ENCODE measurements at regions not wholly inside any gene's neighbourhood (a gene's known extent, or its start where the extent isn't known, plus 50 kb on each side); places are given as distances from the start of the nearest gene placed in this dataset.

GRCh38 chr5:67246546-67247268 lies 50.1 kb upstream of the CD180 start:
- H3K9me3 ChIP-seq: no peaks in the 10 kb centered on the region
- peaks cover 10% of the 10 kb centered on the region for H3F3A ChIP-seq (replicated peaks; ENCODE audit: insufficient read depth)
- peaks cover 10 to 49% of the 10 kb centered on the region in 2 experiments for H3K4me1 ChIP-seq (ENCODE audit: control insufficient read depth in 1 of 2, insufficient read depth in 2 of 2, low read depth in 1 of 2, low read length in 1 of 2)
- no peaks in the 10 kb centered on the region for H3K9me2 ChIP-seq
- no peaks in the 10 kb centered on the region for H4K20me1 ChIP-seq (ENCODE audit: insufficient read depth)
- POLR2A ChIA-PET: interaction anchor here (1.0 kb wide), 1 partner anchor 968 kb away, joined by 3 read pairs; no protein-coding TSS in a partner anchor
- CTCF ChIA-PET: interaction anchor here (0.6 to 4.5 kb wide), 62 partner anchors 8 to 1704 kb away, joined by 3 to 80 read pairs (median 4); partner anchors contain the start of gene PIK3R1
- no peak for DNase-seq
- H2AFZ ChIP-seq (ENCODE audit: low read depth): peak overlapping the region; percentile 59; the same call in 1 of the 2 replicates
- no peak overlapping the region for H3K4me2 ChIP-seq
- TF ChIP-seq NRF1 (IDR thresholded peaks at IDR 0.05; ENCODE audit: low read depth, low read length) (no peak), TAF1 (IDR thresholded peaks at IDR 0.05; ENCODE audit: borderline replicate concordance, low read depth, low read length) (no peak), GABPA (IDR thresholded peaks at IDR 0.05; ENCODE audit: low read depth) (no peak), EZH2phosphoT487 (IDR thresholded peaks at IDR 0.05; ENCODE audit: borderline replicate concordance, low read depth) (no peak), EP300 (IDR thresholded peaks at IDR 0.05; ENCODE audit: borderline replicate concordance in 1 of 2, low read depth in 1 of 2, low read length in 1 of 2) (no peak), TCF12 (IDR thresholded peaks at IDR 0.05) (no peak), RAD21 (IDR thresholded peaks at IDR 0.05; ENCODE audit: low read length) (no peak), USF2 (IDR thresholded peaks at IDR 0.05; ENCODE audit: borderline replicate concordance, low read depth, low read length) (no peak)
- TF ChIP-seq, protein P1, sequence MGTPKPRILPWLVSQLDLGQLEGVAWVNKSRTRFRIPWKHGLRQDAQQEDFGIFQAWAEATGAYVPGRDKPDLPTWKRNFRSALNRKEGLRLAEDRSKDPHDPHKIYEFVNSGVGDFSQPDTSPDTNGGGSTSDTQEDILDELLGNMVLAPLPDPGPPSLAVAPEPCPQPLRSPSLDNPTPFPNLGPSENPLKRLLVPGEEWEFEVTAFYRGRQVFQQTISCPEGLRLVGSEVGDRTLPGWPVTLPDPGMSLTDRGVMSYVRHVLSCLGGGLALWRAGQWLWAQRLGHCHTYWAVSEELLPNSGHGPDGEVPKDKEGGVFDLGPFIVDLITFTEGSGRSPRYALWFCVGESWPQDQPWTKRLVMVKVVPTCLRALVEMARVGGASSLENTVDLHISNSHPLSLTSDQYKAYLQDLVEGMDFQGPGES (IDR thresholded peaks at IDR 0.05; ENCODE audit: low read depth, low read length): no peak
- H3K36me3 ChIP-seq (replicated peaks in 1 of 2; ENCODE audit: control insufficient read depth in 1 of 2, insufficient read depth in 2 of 2, low read length in 1 of 2): no peaks in the 10 kb centered on the region
- H3K9ac ChIP-seq: no peak overlapping the region
- 65% methylated on average over 5 of the region's 5 CpGs for WGBS (ENCODE audit: low lambda C conversion rate)
- no peak overlapping the region for H3K4me3 ChIP-seq (ENCODE audit: low read depth in 2 of 2, low read length in 1 of 2)
- H3K27me3 ChIP-seq (ENCODE audit: insufficient read depth): no peaks in the 10 kb centered on the region
- H3K79me2 ChIP-seq (ENCODE audit: insufficient read depth): no peaks in the 10 kb centered on the region
- no peak overlapping the region for H3K27ac ChIP-seq (ENCODE audit: low read depth in 2 of 2, low read length in 1 of 2)

Small RNAs in the stretch of these regions (small RNA-seq; reads per million reads assigned to genes)
- gene AC024581.2 (0 reads per million in 7 experiments), gene RNU6-1232P (0 reads per million in 7 experiments)
